AG10803 (cell line): ENCODE measurements at regions not wholly inside any gene's neighbourhood (a gene's known extent, or its start where the extent isn't known, plus 50 kb on each side); places are given as distances from the start of the nearest gene placed in this dataset.

Experiments used
- DNase-seq: peaks from one replicate; pipeline ENCODE4 v3.0.0; 2010; ENCODE audit warnings: low read depth
- H3K4me3 ChIP-seq: 2 replicates; pipeline ENCODE4 v1.5.1; 2011; ENCODE audit warnings: mild to moderate bottlenecking, low read length, control low read depth
- TF ChIP-seq, protein P1 (sequence below): conservative IDR thresholded peaks from 2 replicates; pipeline ENCODE4 v1.5.1; 2011; ENCODE audit warnings: mild to moderate bottlenecking, low read length, control low read depth, inconsistent platforms

DNA sequence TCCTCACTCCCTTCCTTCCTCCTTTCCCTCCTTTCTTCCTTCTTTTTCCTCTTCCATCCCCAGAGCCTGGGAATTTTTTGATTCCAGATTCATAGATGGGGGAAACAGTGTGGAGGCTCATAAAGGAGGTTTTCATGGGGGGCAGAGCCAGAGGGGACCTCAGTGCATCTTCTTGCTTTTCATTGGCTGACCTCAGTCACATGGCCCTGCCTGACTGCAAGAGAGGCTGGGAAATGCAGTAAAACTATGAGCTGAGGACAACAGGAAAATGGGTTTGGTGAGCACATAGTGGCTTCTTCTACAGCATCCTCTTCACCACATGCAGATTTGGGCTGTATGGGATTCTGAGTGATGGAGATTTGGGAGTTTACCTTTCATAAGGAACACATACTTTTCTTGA, 437.1 kb upstream of the TBX3 start:
- TF ChIP-seq, protein P1, sequence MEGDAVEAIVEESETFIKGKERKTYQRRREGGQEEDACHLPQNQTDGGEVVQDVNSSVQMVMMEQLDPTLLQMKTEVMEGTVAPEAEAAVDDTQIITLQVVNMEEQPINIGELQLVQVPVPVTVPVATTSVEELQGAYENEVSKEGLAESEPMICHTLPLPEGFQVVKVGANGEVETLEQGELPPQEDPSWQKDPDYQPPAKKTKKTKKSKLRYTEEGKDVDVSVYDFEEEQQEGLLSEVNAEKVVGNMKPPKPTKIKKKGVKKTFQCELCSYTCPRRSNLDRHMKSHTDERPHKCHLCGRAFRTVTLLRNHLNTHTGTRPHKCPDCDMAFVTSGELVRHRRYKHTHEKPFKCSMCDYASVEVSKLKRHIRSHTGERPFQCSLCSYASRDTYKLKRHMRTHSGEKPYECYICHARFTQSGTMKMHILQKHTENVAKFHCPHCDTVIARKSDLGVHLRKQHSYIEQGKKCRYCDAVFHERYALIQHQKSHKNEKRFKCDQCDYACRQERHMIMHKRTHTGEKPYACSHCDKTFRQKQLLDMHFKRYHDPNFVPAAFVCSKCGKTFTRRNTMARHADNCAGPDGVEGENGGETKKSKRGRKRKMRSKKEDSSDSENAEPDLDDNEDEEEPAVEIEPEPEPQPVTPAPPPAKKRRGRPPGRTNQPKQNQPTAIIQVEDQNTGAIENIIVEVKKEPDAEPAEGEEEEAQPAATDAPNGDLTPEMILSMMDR, result no peak
- DNase-seq, result no peak
- H3K4me3 ChIP-seq, result no peak overlapping the region

DNA sequence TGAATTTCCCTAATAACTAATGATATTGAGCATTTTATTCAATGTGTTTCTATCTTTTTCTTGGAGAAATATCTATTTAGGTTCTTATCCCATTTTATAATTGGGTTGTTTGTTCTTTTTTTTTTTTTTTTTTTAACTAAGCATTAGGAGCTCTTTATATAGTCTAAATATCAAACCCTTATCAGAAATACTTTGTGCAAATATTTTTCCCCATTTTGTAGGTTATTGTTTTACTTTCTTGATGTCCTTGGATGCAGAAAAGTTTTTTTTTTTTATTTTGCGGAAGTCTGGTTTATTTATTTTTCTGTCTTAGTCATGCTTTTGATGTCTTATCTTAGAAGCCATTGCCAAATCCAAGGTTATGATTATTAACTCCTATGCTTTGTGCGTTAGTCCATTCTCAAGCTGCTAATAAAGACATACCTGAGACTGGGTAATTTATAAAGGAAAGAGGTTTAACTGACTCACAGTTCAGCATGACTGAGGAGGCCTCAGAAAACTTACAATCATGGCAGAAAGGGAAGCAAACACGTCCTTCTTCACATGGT, 434.3 kb upstream of the TBX3 start:
- no peak overlapping the region for H3K4me3 ChIP-seq
- TF ChIP-seq, protein P1, result no peak
- DNase-seq, result no peak

DNA sequence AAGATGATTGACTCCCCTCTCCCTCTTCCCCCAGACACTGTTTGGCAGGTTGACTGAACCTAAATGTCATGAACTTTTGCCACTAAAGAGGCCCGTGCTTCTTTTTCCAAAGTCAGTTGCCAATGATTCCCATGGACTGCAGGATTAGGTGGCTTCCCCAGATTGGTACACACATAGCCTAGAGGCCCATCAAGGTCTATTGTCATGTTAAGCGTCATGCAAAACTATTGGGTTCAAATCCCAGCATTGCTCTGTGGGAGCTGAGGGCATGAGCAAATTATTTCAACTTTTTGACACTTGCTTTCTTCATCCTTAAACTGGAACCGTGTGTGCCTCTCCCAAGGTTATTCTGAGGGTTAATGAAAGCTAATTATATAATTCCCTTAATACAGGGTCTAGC, 430.2 kb upstream of the TBX3 start:
- no peak for DNase-seq
- TF ChIP-seq, protein P1, result no peak
- H3K4me3 ChIP-seq, result no peak overlapping the region

DNA sequence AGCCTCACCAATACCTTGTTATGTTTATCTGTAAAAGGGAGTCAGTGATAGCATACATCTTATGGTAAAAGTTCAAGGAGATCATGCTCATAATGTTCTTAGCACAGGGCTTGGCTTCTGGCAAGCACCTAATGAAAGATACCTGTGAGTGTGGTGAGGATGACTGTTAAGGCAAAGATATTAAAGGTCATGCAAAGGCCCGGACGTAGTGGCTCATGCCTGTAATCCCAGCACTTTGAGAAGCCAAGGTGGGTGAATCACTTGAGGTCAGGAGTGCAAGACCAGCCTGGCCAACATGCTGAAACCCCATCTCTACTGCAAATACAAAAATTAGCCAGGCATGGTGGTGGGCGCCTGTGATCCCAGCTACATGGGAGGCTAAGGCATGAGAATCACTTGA, 425.9 kb upstream of the TBX3 start:
- DNase-seq, result no peak

DNA sequence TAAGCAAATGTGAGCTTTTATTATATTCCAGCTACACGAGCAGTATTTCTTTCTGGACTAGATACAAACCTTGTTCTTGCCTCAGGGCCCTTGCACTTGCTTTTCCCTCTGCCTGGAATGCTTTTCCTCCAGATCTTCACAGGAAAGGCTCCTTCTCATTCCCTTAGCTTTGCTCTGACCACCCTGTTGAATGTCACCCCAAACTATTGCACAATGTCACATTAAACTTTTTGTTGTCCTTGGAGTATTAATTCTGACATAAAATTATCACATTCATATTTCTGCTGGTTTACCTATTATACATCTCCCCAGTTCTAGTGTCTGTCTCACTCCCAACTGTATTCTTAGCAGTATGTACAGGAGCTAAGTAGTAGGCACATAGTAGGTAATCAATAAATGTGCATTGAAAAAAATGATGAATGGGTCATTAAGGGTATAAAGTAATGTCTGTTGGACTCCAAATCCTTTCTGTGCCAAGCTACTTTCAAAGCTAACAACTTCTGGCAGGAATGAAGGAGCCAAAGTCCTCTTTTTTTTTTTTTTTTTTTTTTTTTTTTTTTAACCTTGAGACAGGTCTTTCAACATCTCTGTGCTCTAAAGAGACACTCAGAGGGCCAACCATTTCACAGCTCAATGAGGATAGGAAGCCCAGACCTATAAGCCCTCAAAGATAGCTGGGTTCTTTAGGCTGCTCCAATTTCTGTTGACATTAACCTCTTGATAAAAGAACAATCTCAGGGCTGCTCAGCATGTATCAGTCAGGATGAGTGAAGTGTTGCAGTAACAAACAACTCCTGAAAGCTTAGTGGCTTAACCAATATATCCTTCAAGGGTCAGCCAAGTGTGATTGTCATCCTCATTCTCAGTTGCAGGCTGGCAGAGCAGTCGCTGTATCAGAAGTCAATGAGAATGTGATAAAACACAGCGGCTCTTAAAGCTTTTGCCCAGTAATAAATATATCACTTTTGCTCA, 424.4 kb upstream of the TBX3 start:
- no peak overlapping the region for H3K4me3 ChIP-seq
- DNase-seq, result no peak
- TF ChIP-seq, protein P1, result no peak

More for the DNA sequence above, 425.9 kb upstream of the TBX3 start:
- TF ChIP-seq, protein P1, result no peak
- no peak overlapping the region for H3K4me3 ChIP-seq

DNA sequence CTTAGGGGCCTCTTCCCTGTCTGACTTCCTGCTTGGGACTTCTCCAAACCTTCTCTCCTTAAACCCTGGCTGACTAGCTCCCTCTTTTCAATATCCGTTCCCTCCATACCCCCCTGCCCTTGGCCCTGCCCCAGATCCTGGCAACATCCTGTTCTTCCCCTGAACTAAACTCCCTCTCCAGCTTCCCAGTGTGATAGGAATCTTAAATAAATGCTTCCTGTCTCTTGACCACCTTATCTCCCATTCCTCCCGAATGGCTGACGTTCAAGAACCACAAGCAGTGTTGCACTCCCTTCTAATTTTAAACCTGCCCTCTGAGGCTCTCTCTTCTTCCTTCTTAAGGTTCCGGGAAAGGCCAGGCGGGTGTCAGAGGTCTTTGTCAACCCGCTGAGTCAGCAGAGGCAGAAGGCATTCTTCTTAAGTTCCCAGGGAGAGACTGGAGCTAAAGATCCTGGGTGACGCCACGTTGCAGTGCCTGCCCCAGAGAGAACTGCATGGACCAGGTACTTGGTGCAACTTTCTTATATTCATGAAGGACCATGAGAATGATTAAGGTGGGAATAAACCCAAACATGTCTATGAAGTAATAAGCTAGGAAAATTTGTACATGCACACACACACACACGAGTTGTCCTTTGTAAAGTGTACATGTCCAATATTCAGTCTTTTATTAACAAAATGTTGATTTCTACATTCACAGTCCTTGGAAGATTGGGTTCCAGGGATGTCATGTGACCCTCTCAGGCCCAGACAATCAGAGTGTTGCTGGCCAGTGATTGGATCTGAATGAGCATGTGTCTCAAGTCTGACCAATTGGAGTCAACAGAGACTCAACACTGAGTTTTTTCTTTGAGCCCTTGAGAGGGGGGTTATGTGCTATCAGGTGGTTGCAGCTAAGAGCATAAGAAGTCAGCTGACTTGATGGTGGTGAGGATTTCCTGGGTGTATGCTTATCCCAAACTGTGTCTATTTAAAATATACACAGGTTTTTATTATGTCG, 420.2 kb upstream of the TBX3 start:
- H3K4me3 ChIP-seq, result no peak overlapping the region
- no peak for DNase-seq
- TF ChIP-seq, protein P1, result no peak
